ENCODE measurements at regions not wholly inside any gene's neighbourhood (a gene's known extent, or its start where the extent isn't known, plus 50 kb on each side); places are given as distances from the start of the nearest gene placed in this dataset.

GRCh38 chr2:158912112-158912511 is 56.3 kb upstream of the TANC1 start:
- TF ChIP-seq CTCF (IDR thresholded peaks at IDR 0.05; ENCODE audit: control extremely low read depth in 1 of 3, insufficient read depth in 1 of 3, low read depth in 1 of 3, low read length in 3 of 3) = no peak
- no peak for TF ChIP-seq EP300 (IDR thresholded peaks at IDR 0.05; ENCODE audit: borderline replicate concordance in 1 of 2, low read depth in 2 of 2, low read length in 2 of 2)
- TF ChIP-seq SIN3A (conservative IDR thresholded peaks at IDR 0.05 in 1 of 2, IDR thresholded peaks at IDR 0.05 in 1 of 2; ENCODE audit: low read depth in 1 of 2, low read length in 2 of 2) = no peak
- TF ChIP-seq EZH2 (IDR thresholded peaks at IDR 0.05; ENCODE audit: low read depth, low read length, severe bottlenecking) = no peak
- no peak for TF ChIP-seq USF2 (IDR thresholded peaks at IDR 0.05; ENCODE audit: low read length)
- TF ChIP-seq CTBP2 (IDR thresholded peaks at IDR 0.05; ENCODE audit: borderline replicate concordance, insufficient read depth, insufficient read length, low read length) = no peak
- TF ChIP-seq TAF1 (IDR thresholded peaks at IDR 0.05; ENCODE audit: low read depth, low read length) = no peak
- no peak for TF ChIP-seq CBX8 (IDR thresholded peaks at IDR 0.05; ENCODE audit: borderline replicate concordance, low read depth, low read length)
- TF ChIP-seq NRF1 (IDR thresholded peaks at IDR 0.05; ENCODE audit: low read depth, low read length) = no peak
- TF ChIP-seq POLR2A (IDR thresholded peaks at IDR 0.05; ENCODE audit: control extremely low read depth in 1 of 2, low read depth in 2 of 2, low read length in 2 of 2) = no peak
